ENCODE measurements at regions not wholly inside any gene's neighbourhood (a gene's known extent, or its start where the extent isn't known, plus 50 kb on each side); places are given as distances from the start of the nearest gene placed in this dataset.

- DNase-seq (ENCODE audit: low read depth in 2 of 2): no peak
Observed at GRCh38 chr12:66852091-66852490, 173.2 kb upstream of the GRIP1 start.

- DNase-seq (ENCODE audit: low read depth in 2 of 2): no peak
Observed at GRCh38 chr12:66852765-66853164, 173.9 kb upstream of the GRIP1 start.

GRCh38 chr12:66859751-66860440, 181.0 kb upstream of the GRIP1 start:
- DNase-seq (ENCODE audit: low read depth in 2 of 2): no peak

- DNase-seq (ENCODE audit: low read depth in 2 of 2): peak; percentile 7 to 42
Observed at GRCh38 chr12:66860752-66861750, 182.2 kb upstream of the GRIP1 start.

- DNase-seq (ENCODE audit: low read depth in 2 of 2): no peak
Observed at GRCh38 chr12:66862356-66862985, 183.6 kb upstream of the GRIP1 start.

GRCh38 chr12:66863276-66863675, 184.4 kb upstream of the GRIP1 start:
- no peak for DNase-seq (ENCODE audit: low read depth in 2 of 2)

- DNase-seq (ENCODE audit: low read depth in 2 of 2): no peak
Observed at GRCh38 chr12:66877925-66878324, 199.0 kb upstream of the GRIP1 start.

- no peak for DNase-seq (ENCODE audit: low read depth in 2 of 2)
Observed at GRCh38 chr12:66879409-66879808, 200.5 kb upstream of the GRIP1 start.

GRCh38 chr12:66881386-66881785, 202.5 kb upstream of the GRIP1 start:
- no peak for DNase-seq (ENCODE audit: low read depth in 2 of 2)

- no peak for DNase-seq (ENCODE audit: low read depth in 2 of 2)
Observed at GRCh38 chr12:66884091-66884490, 205.2 kb upstream of the GRIP1 start.

GRCh38 chr12:66885115-66885875, 206.4 kb upstream of the GRIP1 start:
- DNase-seq (ENCODE audit: low read depth in 2 of 2): no peak

- no peak for DNase-seq (ENCODE audit: low read depth in 2 of 2)
Observed at GRCh38 chr12:66896797-66897196, 217.9 kb upstream of the GRIP1 start.

GRCh38 chr12:66898700-66899469, 220.0 kb upstream of the GRIP1 start:
- no peak for DNase-seq (ENCODE audit: low read depth in 2 of 2)

- no peak for DNase-seq (ENCODE audit: low read depth in 2 of 2)
Observed at GRCh38 chr12:66899588-66899987, 220.7 kb upstream of the GRIP1 start.

GRCh38 chr12:66900616-66901015, 221.7 kb upstream of the GRIP1 start:
- DNase-seq (ENCODE audit: low read depth in 2 of 2): no peak

GRCh38 chr12:66901138-66901932, 222.5 kb upstream of the GRIP1 start:
- DNase-seq (ENCODE audit: low read depth in 2 of 2): no peak

GRCh38 chr12:66902020-66902419, 223.1 kb upstream of the GRIP1 start:
- no peak for DNase-seq (ENCODE audit: low read depth in 2 of 2)

- no peak for DNase-seq (ENCODE audit: low read depth in 2 of 2)
Observed at GRCh38 chr12:66903782-66904396, 225.0 kb upstream of the GRIP1 start.

GRCh38 chr12:66905201-66905600, 226.3 kb upstream of the GRIP1 start:
- DNase-seq (ENCODE audit: low read depth in 2 of 2): no peak
